Ovary (tissue), 7 donors: ENCODE measurements at regions not wholly inside any gene's neighbourhood (a gene's known extent, or its start where the extent isn't known, plus 50 kb on each side); places are given as distances from the start of the nearest gene placed in this dataset.

Experiments
- DNase-seq, 5 donors: peaks; one replicate each; pipeline ENCODE4 v3.0.0-alpha.2; 2019 to 2020
- H3K27ac ChIP-seq, 2 donors: fragments of 200-600 bp; one replicate each; pipeline versions ENCODE4 v1.5.1 to v1.8.0; 2019 to 2022
- H3K27me3 ChIP-seq: fragments of 200-600 bp; one replicate; pipeline ENCODE4 v1.8.0; 2022
- H3K36me3 ChIP-seq: fragments of 200-600 bp; sonication (generic); one replicate; pipeline ENCODE4 v1.5.1; 2019
- H3K4me1 ChIP-seq: one replicate; pipeline ENCODE4 v1.8.1; 2013; ENCODE audit warnings: mild to moderate bottlenecking, moderate library complexity; ENCODE audit not compliant: insufficient read depth
- H3K4me3 ChIP-seq: fragments of 200-600 bp; sonication (generic); one replicate; pipeline ENCODE4 v1.5.1; 2017
- H3K9me3 ChIP-seq, 2 donors: fragments of 200-600 bp in 1 of 2; sonication (generic) in 1 of 2; one replicate each; pipeline versions ENCODE4 v1.5.1 to v1.8.1; 2013 to 2019; ENCODE audit warnings: mild to moderate bottlenecking in 1 of 2, moderate library complexity in 1 of 2
- CTCF ChIP-seq, 3 donors: fragments of 450-650 bp in 2 of 3; fragments of 200-600 bp in 1 of 3; IDR thresholded peaks; one replicate each; pipeline versions ENCODE4 v1.5.1 to v1.8.0; 2016 to 2022; ENCODE audit warnings: antibody characterized with exemption in 3 of 3, mild to moderate bottlenecking in 1 of 3
- EP300 ChIP-seq: sonication (generic); formaldehyde crosslinking; IDR thresholded peaks from one replicate; pipeline ENCODE4 v1.6.1; 2017; ENCODE audit warnings: antibody characterized with exemption
- POLR2A ChIP-seq: fragments of 450-650 bp; IDR thresholded peaks from one replicate; pipeline ENCODE4 v1.6.1; 2017; ENCODE audit warnings: antibody characterized with exemption, mild to moderate bottlenecking, moderate library complexity
- WGBS, 3 donors: extraction: QIAGEN DNeasy Blood & Tissue Kit in 1 of 3; methylation state at CpG; one replicate each; pipeline versions ENCODE4 v1.1.5 to v1.1.7; 2013 to 2017; 5-methylcytosine and 5-hydroxymethylcytosine counted together
- intact Hi-C, 4 donors: fragments of 100-400 bp; cut with DNase I; formaldehyde crosslinking; loops; one replicate each; pipeline versions ENCODE4 v1.11.0 to v1.15.1; 2022 to 2023
- donor health status: DM: no; HTN: no; CAD: no; lungs with moderate emphysema.
- donor health status: DM: no; HTN: no; CAD: no.
- donor health status: Bipolar disorder and iron deficiency.
- donor health status: DM: no; HTN: no; CAD: no.
- donor health status: DM: yes; HTN: yes; CAD: no.

- Histone ChIP-seq H3K27me3 (no peaks in the 10 kb centered on the region), H3K36me3 (no peaks in the 10 kb centered on the region), H3K4me3 (no peak overlapping the region), H3K27ac (no peak overlapping the region), H3K4me1 (no peaks in the 10 kb centered on the region), H3K9me3 (no peaks in the 10 kb centered on the region)
- intact Hi-C loops: no loop called here
- WGBS, 3 donors: 54 to 62% (median 58%) methylated on average over 8 of the region's 8 CpGs
- TF ChIP-seq POLR2A (no peak), CTCF (IDR thresholded peaks at IDR 0.05) (no peak), EP300 (no peak)
- no peak for DNase-seq
These were observed 353.9 kb downstream of the CYRIA start for GRCh38 chr2:16311521-16312440.

- no peak overlapping the region for H3K4me3 ChIP-seq
- intact Hi-C loops: no loop called here
- no peaks in the 10 kb centered on the region for H3K4me1 ChIP-seq
- no peak for DNase-seq
- no peaks in the 10 kb centered on the region for H3K27me3 ChIP-seq
- no peak overlapping the region for H3K27ac ChIP-seq
- H3K9me3 ChIP-seq: no peaks in the 10 kb centered on the region
- TF ChIP-seq CTCF (IDR thresholded peaks at IDR 0.05) (no peak), POLR2A (no peak), EP300 (no peak)
- 92 to 97% (median 93%) methylated on average over 2 of the region's 2 CpGs for WGBS, 3 donors
- no peaks in the 10 kb centered on the region for H3K36me3 ChIP-seq
These were observed 356.8 kb downstream of the CYRIA start for GRCh38 chr2:16308816-16309215.

GRCh38 chr2:16304876-16305590 is 360.6 kb downstream of the CYRIA start:
- DNase-seq: no peak
- H3K36me3 ChIP-seq: no peaks in the 10 kb centered on the region
- H3K4me3 ChIP-seq: no peak overlapping the region
- intact Hi-C loops: no loop called here
- H3K4me1 ChIP-seq: no peaks in the 10 kb centered on the region
- no peak for TF ChIP-seq POLR2A
- TF ChIP-seq EP300: no peak
- no peak for TF ChIP-seq CTCF (IDR thresholded peaks at IDR 0.05)
- no peaks in the 10 kb centered on the region for H3K27me3 ChIP-seq
- no peak overlapping the region for H3K27ac ChIP-seq
- 6 to 11% (median 8%) methylated on average over 2 of the region's 2 CpGs for WGBS, 3 donors
- H3K9me3 ChIP-seq: no peaks in the 10 kb centered on the region

GRCh38 chr2:16303761-16304160 is 361.9 kb downstream of the CYRIA start:
- no peak for TF ChIP-seq EP300
- no peak for TF ChIP-seq CTCF (IDR thresholded peaks at IDR 0.05)
- TF ChIP-seq POLR2A: no peak
- Histone ChIP-seq H3K9me3 (no peaks in the 10 kb centered on the region), H3K4me3 (no peak overlapping the region), H3K27me3 (no peaks in the 10 kb centered on the region), H3K4me1 (no peaks in the 10 kb centered on the region), H3K27ac (no peak overlapping the region), H3K36me3 (no peaks in the 10 kb centered on the region)
- intact Hi-C loops: no loop called here
- no peak for DNase-seq
- WGBS, 3 donors: 80 to 81% (median 81%) methylated on average over 8 of the region's 8 CpGs
